WTC11 (cell line): ENCODE measurements at regions not wholly inside any gene's neighbourhood (a gene's known extent, or its start where the extent isn't known, plus 50 kb on each side); places are given as distances from the start of the nearest gene placed in this dataset.

Source experiments
- ATAC-seq: fragments of 200-7000 bp; cut with Tn5 transposase; 2 replicates; pipeline ENCODE4 v1.10.0; 2021; ENCODE audit warnings: mild to moderate bottlenecking, moderate library complexity
- CTCF ChIA-PET: fragments of 300-600 bp; sonication (Branson Sonifier 250); formaldehyde crosslinking; loops from one replicate; lab custom pipeline; 2021; ENCODE audit warnings: antibody characterized with exemption; lab: Charles Lee
- POLR2A ChIA-PET: fragments of 350-600 bp; sonication (Branson Sonifier 250); formaldehyde crosslinking; loops from one replicate; lab custom pipeline; 2021; ENCODE audit warnings: antibody characterized with exemption; lab: Charles Lee
- DNase-seq: peaks from one replicate; pipeline ENCODE4 v3.0.0; 2021; ENCODE audit warnings: low spot score
- H3K27ac Mint-ChIP-seq: 2 replicates; pipeline ENCODE4 v1.8.0; 2021; ENCODE audit warnings: mixed read lengths
- H3K27me3 Mint-ChIP-seq: 2 replicates; pipeline ENCODE4 v1.8.0; 2021; ENCODE audit warnings: low read depth, mild to moderate bottlenecking, moderate library complexity, mixed read lengths
- H3K36me3 Mint-ChIP-seq: 2 replicates; pipeline ENCODE4 v1.8.0; 2021; ENCODE audit warnings: mixed read lengths
- H3K4me1 Mint-ChIP-seq: 2 replicates; pipeline ENCODE4 v1.8.0; 2022; ENCODE audit warnings: mixed read lengths
- H3K4me3 Mint-ChIP-seq: 2 replicates; pipeline ENCODE4 v1.8.0; 2021; ENCODE audit warnings: mild to moderate bottlenecking, moderate library complexity, mixed read lengths
- H3K9me3 Mint-ChIP-seq: 2 replicates; pipeline ENCODE4 v1.8.0; 2021; ENCODE audit warnings: mixed read lengths
- AR ChIP-seq: fragments of 250-450 bp; sonication (Bioruptor Pico); IDR thresholded peaks from 2 replicates; pipeline ENCODE4 v1.9.0; 2021; ENCODE audit warnings: mild to moderate bottlenecking
- ATF6 ChIP-seq: sonication (generic); formaldehyde crosslinking; IDR thresholded peaks from 2 replicates; pipeline ENCODE4 v1.8.1; 2023; ENCODE audit warnings: mild to moderate bottlenecking, missing genetic modification reagents
- CBFB ChIP-seq: sonication (generic); formaldehyde crosslinking; IDR thresholded peaks from 2 replicates; pipeline ENCODE4 v1.8.1; 2022; ENCODE audit warnings: mild to moderate bottlenecking, low read depth, missing genetic modification reagents
- EMX1 ChIP-seq: fragments of 250-450 bp; sonication (Bioruptor Pico); IDR thresholded peaks from 2 replicates; pipeline ENCODE4 v1.8.0; 2021; ENCODE audit warnings: mild to moderate bottlenecking
- HMGA2 ChIP-seq: fragments of 250-450 bp; sonication (Bioruptor Pico); IDR thresholded peaks from 2 replicates; pipeline ENCODE4 v1.4.0; 2021; ENCODE audit warnings: mild to moderate bottlenecking, moderate library complexity
- JAZF1 ChIP-seq: fragments of 250-450 bp; sonication (Bioruptor Pico); IDR thresholded peaks from 2 replicates; pipeline ENCODE4 v1.9.0; 2021; ENCODE audit warnings: moderate library complexity, mild to moderate bottlenecking, inconsistent platforms
- MYBL2 ChIP-seq: sonication (generic); formaldehyde crosslinking; IDR thresholded peaks from 2 replicates; pipeline ENCODE4 v1.8.1; 2023; ENCODE audit warnings: mild to moderate bottlenecking, moderate library complexity, missing genetic modification reagents
- NR2C2 ChIP-seq: sonication (generic); formaldehyde crosslinking; IDR thresholded peaks from 2 replicates; pipeline ENCODE4 v1.8.0; 2022; ENCODE audit warnings: mild to moderate bottlenecking, missing genetic modification reagents
- PRDM15 ChIP-seq: sonication (generic); formaldehyde crosslinking; IDR thresholded peaks from 2 replicates; pipeline ENCODE4 v1.8.0; 2022; ENCODE audit warnings: missing genetic modification reagents
- RELA ChIP-seq: sonication (generic); formaldehyde crosslinking; IDR thresholded peaks from 2 replicates; pipeline ENCODE4 v1.8.1; 2022; ENCODE audit warnings: missing genetic modification reagents, mild to moderate bottlenecking, borderline replicate concordance
- SOX15 ChIP-seq: fragments of 250-450 bp; sonication (Bioruptor Pico); IDR thresholded peaks from 2 replicates; pipeline ENCODE4 v1.9.0; 2021; ENCODE audit warnings: mild to moderate bottlenecking
- STAT6 ChIP-seq: sonication (generic); formaldehyde crosslinking; conservative IDR thresholded peaks from 2 replicates; pipeline ENCODE4 v1.8.1; 2023; ENCODE audit warnings: mild to moderate bottlenecking, low read depth, missing genetic modification reagents, moderate library complexity
- TCF7 ChIP-seq: sonication (generic); formaldehyde crosslinking; IDR thresholded peaks from 2 replicates; pipeline ENCODE4 v1.8.0; 2022; ENCODE audit warnings: mild to moderate bottlenecking, low read depth, missing genetic modification reagents, moderate library complexity
- USF2 ChIP-seq: sonication (generic); formaldehyde crosslinking; IDR thresholded peaks from 2 replicates; pipeline ENCODE4 v1.8.1; 2023; ENCODE audit warnings: mild to moderate bottlenecking, missing genetic modification reagents, moderate library complexity
- ZBTB21 ChIP-seq: sonication (generic); formaldehyde crosslinking; IDR thresholded peaks from 2 replicates; pipeline ENCODE4 v1.8.1; 2023; ENCODE audit warnings: mild to moderate bottlenecking, missing genetic modification reagents, borderline replicate concordance

- TF ChIP-seq ATF6 (CRISPR knock-in tag) (no peak), JAZF1 (no peak), HMGA2 (CRISPR knock-in tag) (no peak), NR2C2 (CRISPR knock-in tag) (no peak), PRDM15 (CRISPR knock-in tag) (no peak)
Measured at GRCh38 chr2:154555710-154556109, 142.8 kb upstream of the KCNJ3 start (continued).

GRCh38 chr2:154556146-154556545 is 142.3 kb upstream of the KCNJ3 start:
- ATAC-seq (no peak), DNase-seq (no peak)
- POLR2A ChIA-PET, result no interaction called here
- Mint-ChIP-seq H3K36me3 (no peaks in the 10 kb centered on the region; the same call in 1 of the 2 replicates), H3K9me3 (peaks cover 5% of the 10 kb centered on the region), H3K4me3 (no peak overlapping the region), H3K4me1 (no peaks in the 10 kb centered on the region), H3K27me3 (no peaks in the 10 kb centered on the region), H3K27ac (no peak overlapping the region)
- CTCF ChIA-PET, result interaction anchor here (0.6 kb wide), 1 partner anchor 246 kb away, joined by 3 read pairs; no protein-coding TSS in a partner anchor
- TF ChIP-seq USF2 (CRISPR knock-in tag), result no peak
- no peak for TF ChIP-seq EMX1 (CRISPR knock-in tag)
- no peak for TF ChIP-seq STAT6
- no peak for TF ChIP-seq SOX15 (CRISPR knock-in tag)
- TF ChIP-seq AR, result no peak
- TF ChIP-seq ZBTB21 (CRISPR knock-in tag), result no peak
- TF ChIP-seq CBFB (CRISPR knock-in tag), result no peak
- no peak for TF ChIP-seq MYBL2 (CRISPR knock-in tag)
- TF ChIP-seq TCF7, result no peak
- TF ChIP-seq RELA (CRISPR knock-in tag), result no peak
